A673 (cell line): ENCODE measurements at regions not wholly inside any gene's neighbourhood (a gene's known extent, or its start where the extent isn't known, plus 50 kb on each side); places are given as distances from the start of the nearest gene placed in this dataset.

Source experiments
- BruUV-seq: library from RNA; stranded (reverse); fragments of 400-500 nt; replicated peaks from 2 replicates; lab custom pipeline; 2021; lab: Mats Ljungman, UMichigan
- CTCF ChIA-PET: fragments of 300-600 bp; sonication (Branson Sonifier 250); formaldehyde crosslinking; loops from one replicate; lab custom pipeline; 2022; ENCODE audit warnings: antibody characterized with exemption; lab: Charles Lee
- POLR2A ChIA-PET: fragments of 300-600 bp; sonication (Branson Sonifier 250); formaldehyde crosslinking; loops from one replicate; lab custom pipeline; 2022; ENCODE audit warnings: antibody characterized with exemption; ENCODE audit not compliant: low non-redundant PET; lab: Charles Lee
- DNase-seq: peaks from one replicate; pipeline ENCODE4 v3.0.0-alpha.2; 2015; ENCODE audit warnings: low spot score
- H3K27ac ChIP-seq: fragments of 200-600 bp; sonication (generic); 2 replicates; pipeline ENCODE4 v1.5.1; 2016; ENCODE audit warnings: mixed run types, low read depth, mild to moderate bottlenecking, mixed read lengths, antibody characterized with exemption, low read length; ENCODE audit not compliant: poor library complexity, severe bottlenecking
- H3K27me3 ChIP-seq: fragments of 200-600 bp; sonication (generic); replicated peaks from 2 replicates; pipeline ENCODE4 v1.6.1; 2017; ENCODE audit warnings: mixed run types, low read depth, mild to moderate bottlenecking, mixed read lengths, antibody characterized with exemption, low read length; ENCODE audit not compliant: insufficient read depth, poor library complexity
- H3K36me3 ChIP-seq: fragments of 200-600 bp; sonication (generic); 2 replicates; pipeline ENCODE4 v1.6.1; 2016; ENCODE audit warnings: mixed run types, mild to moderate bottlenecking, mixed read lengths, antibody characterized with exemption, low read length; ENCODE audit not compliant: insufficient read depth, poor library complexity, severe bottlenecking
- H3K4me1 ChIP-seq: fragments of 200-600 bp; sonication (generic); 2 replicates; pipeline ENCODE4 v1.6.1; 2017; ENCODE audit warnings: mixed run types, mild to moderate bottlenecking, mixed read lengths, antibody characterized with exemption, low read length; ENCODE audit not compliant: insufficient read depth, poor library complexity, severe bottlenecking
- H3K4me3 ChIP-seq: fragments of 200-600 bp; sonication (generic); 2 replicates; pipeline ENCODE4 v1.5.1; 2016; ENCODE audit warnings: low read depth, mixed run types, mild to moderate bottlenecking, mixed read lengths, low read length; ENCODE audit not compliant: poor library complexity, severe bottlenecking
- H3K9me3 ChIP-seq: fragments of 200-600 bp; sonication (generic); 2 replicates; pipeline ENCODE4 v1.6.1; 2016; ENCODE audit warnings: mixed run types, low read depth, mild to moderate bottlenecking, mixed read lengths, antibody characterized with exemption, low read length; ENCODE audit not compliant: poor library complexity, severe bottlenecking
- EZH2 ChIP-seq: fragments of 200-600 bp; sonication (generic); IDR thresholded peaks from 2 replicates; pipeline ENCODE4 v1.6.1; 2017; ENCODE audit warnings: borderline replicate concordance, low read depth, mild to moderate bottlenecking, mixed read lengths, antibody characterized with exemption, low read length; ENCODE audit not compliant: poor library complexity, severe bottlenecking
- intact Hi-C: fragments of 100-400 bp; cut with micrococcal nuclease; formaldehyde crosslinking; loops from one replicate; pipeline ENCODE4 v1.10.0; 2022; ENCODE audit not compliant: unreplicated experiment
- TF ChIP-seq, protein P1 (sequence below): fragments of 300-800, 200-600 bp; sonication (generic); conservative IDR thresholded peaks from 2 replicates; pipeline ENCODE4 v1.5.1; 2017; ENCODE audit warnings: low read depth, mild to moderate bottlenecking, antibody characterized with exemption, low read length, moderate library complexity, mixed read lengths

DNA sequence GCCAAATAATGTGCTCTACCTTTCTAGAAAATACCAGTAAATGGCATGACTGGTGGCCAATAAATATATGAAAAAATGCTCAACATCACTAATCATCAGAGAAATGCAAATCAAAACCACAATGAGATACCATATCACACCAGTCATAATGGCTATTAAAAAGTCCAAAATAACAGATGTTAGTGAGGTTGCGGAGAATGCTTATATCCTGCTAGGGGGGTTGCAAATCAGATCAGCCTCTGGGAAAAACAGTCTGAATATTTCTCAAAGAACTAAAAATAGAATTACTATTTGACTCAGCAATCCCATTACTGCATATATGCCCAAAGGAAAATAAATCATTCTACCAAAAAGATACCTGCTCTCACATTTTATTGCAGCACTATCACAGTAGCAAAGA is 115.1 kb downstream of the RASGEF1B start:
- no TSS peak for BruUV-seq
- no peak for TF ChIP-seq EZH2
- TF ChIP-seq, protein P1, sequence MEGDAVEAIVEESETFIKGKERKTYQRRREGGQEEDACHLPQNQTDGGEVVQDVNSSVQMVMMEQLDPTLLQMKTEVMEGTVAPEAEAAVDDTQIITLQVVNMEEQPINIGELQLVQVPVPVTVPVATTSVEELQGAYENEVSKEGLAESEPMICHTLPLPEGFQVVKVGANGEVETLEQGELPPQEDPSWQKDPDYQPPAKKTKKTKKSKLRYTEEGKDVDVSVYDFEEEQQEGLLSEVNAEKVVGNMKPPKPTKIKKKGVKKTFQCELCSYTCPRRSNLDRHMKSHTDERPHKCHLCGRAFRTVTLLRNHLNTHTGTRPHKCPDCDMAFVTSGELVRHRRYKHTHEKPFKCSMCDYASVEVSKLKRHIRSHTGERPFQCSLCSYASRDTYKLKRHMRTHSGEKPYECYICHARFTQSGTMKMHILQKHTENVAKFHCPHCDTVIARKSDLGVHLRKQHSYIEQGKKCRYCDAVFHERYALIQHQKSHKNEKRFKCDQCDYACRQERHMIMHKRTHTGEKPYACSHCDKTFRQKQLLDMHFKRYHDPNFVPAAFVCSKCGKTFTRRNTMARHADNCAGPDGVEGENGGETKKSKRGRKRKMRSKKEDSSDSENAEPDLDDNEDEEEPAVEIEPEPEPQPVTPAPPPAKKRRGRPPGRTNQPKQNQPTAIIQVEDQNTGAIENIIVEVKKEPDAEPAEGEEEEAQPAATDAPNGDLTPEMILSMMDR: no peak
- H3K36me3 ChIP-seq: no peaks in the 10 kb centered on the region
- POLR2A ChIA-PET: no interaction called here
- H3K27ac ChIP-seq: no peak overlapping the region
- no peaks in the 10 kb centered on the region for H3K9me3 ChIP-seq
- no peaks in the 10 kb centered on the region for H3K27me3 ChIP-seq
- H3K4me3 ChIP-seq: no peak overlapping the region
- no peaks in the 10 kb centered on the region for H3K4me1 ChIP-seq
- CTCF ChIA-PET: no interaction called here
- DNase-seq: no peak
- intact Hi-C loops: no loop called here

DNA sequence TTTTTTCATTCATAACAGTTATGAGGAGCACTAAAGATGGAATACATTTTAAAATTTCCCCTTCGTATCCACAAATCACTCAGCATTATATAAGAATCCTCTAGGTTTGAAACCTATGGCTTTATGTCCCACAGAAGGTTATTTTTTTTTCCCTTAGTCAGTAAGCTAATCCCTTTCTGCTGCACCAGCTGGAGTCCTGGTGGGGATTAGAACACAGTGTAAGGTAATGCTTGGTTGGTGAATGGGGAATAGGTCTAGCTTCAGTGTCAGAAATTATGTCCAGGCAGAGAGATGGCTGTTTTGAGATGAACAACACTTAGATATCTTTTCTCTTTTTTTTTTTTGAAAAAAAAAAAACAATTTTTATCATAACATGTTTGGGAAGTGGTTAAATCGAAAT is 116.6 kb downstream of the RASGEF1B start:
- H3K4me1 ChIP-seq: no peaks in the 10 kb centered on the region
- no peak overlapping the region for H3K27ac ChIP-seq
- no peak for DNase-seq
- TF ChIP-seq, protein P1: no peak
- no peak for TF ChIP-seq EZH2
- H3K27me3 ChIP-seq: no peaks in the 10 kb centered on the region
- H3K4me3 ChIP-seq: no peak overlapping the region
- no peaks in the 10 kb centered on the region for H3K36me3 ChIP-seq
- intact Hi-C loops: no loop called here
- BruUV-seq: no TSS peak
- no peaks in the 10 kb centered on the region for H3K9me3 ChIP-seq
- POLR2A ChIA-PET: no interaction called here
- CTCF ChIA-PET: no interaction called here

DNA sequence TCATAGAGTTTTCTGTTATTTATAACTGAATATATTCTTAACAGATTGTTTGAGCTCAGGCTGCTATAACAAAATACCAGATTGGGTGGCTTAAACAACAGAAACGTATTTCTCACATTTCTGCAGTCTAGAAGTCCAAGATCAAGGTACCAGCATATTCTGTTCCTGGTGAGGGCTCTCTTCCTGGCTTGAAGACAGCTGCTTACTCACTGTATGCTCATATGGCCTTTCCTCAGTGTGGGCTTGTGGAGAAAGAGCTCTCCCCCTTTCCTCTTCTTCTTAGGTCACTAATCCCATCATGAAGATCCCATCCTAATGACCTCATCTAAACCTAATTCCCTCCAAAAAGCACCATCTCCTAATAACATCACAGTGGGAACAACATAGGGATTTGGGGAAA is 117.8 kb downstream of the RASGEF1B start:
- DNase-seq: no peak
- Histone ChIP-seq H3K27ac (no peak overlapping the region), H3K4me3 (no peak overlapping the region), H3K4me1 (no peaks in the 10 kb centered on the region), H3K27me3 (no peaks in the 10 kb centered on the region), H3K9me3 (no peaks in the 10 kb centered on the region), H3K36me3 (no peaks in the 10 kb centered on the region)
- POLR2A ChIA-PET: no interaction called here
- intact Hi-C loops: no loop called here
- BruUV-seq: no TSS peak
- TF ChIP-seq, protein P1: no peak
- TF ChIP-seq EZH2: no peak
- CTCF ChIA-PET: no interaction called here
